Cardiac septum (tissue), 1 donor: ENCODE measurements at regions not wholly inside any gene's neighbourhood (a gene's known extent, or its start where the extent isn't known, plus 50 kb on each side); places are given as distances from the start of the nearest gene placed in this dataset.
"Not testable (repeated sequence)": the region's sequence is repeated elsewhere in the genome, so short reads cannot be mapped to it uniquely, and the experiment has no call there.

Experiments
- DNase-seq: peaks from one replicate; pipeline ENCODE4 v3.0.0-alpha.2; 2020; ENCODE audit warnings: low spot score
- intact Hi-C: fragments of 100-400 bp; cut with DNase I; formaldehyde crosslinking; loops from one replicate; pipeline ENCODE4 v1.14.0; 2022
- donor health status: DM: no; HTN: no; CAD: no.

DNA sequence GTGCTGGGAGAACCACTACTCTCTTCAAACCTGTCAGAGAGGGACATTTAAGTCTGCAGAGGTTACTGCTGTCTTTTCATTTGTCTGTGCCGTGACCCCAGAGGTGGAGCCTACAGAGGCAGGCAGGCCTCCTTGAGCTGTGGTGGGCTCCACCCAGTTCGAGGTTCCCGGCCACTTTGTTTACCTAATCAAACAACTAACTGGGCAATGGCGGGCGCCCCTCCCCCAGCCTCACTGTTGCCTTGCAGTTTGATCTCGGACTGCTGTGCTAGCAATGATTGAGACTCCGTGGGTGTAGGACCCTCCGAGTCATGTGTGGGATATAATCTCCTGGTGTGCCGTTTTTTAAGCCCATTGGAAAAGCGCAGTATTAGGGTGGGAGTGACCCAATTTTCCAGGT is 69.0 kb upstream of the KLHL4 start:
- intact Hi-C loops, DNase-seq: not testable (repeated sequence)

DNA sequence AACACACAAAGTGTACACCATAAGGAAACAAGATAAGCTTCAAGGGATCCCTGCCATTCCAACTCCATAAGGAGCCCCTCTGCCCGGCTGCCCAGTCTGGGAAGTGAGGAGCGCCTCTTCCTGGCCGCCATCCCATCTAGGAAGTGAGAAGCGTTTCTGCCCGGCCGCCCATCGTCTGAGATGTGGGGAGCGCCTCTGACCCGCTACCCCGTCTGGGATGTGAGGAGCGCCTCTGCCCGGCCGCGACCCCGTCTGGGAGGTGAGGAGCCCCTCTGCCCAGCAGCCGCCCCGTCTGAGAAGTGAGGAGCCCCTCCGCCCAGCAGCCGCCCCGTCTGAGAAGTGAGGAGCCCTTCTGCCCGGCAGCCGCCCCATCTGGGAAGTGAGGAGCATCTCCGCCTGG is 51.8 kb upstream of the KLHL4 start:
- intact Hi-C loops, DNase-seq: not testable (repeated sequence)
